Transverse colon (tissue), 3 donors: ENCODE measurements at regions not wholly inside any gene's neighbourhood (a gene's known extent, or its start where the extent isn't known, plus 50 kb on each side); places are given as distances from the start of the nearest gene placed in this dataset.

ENCODE experiments used
- EP300 ChIP-seq: sonication (generic); formaldehyde crosslinking; IDR thresholded peaks from one replicate; pipeline ENCODE4 v1.6.1; 2017; ENCODE audit warnings: antibody characterized with exemption, low read depth
- POLR2A ChIP-seq: fragments of 450-650 bp; IDR thresholded peaks from one replicate; pipeline ENCODE4 v1.6.1; 2016; ENCODE audit warnings: antibody characterized with exemption, mild to moderate bottlenecking, moderate library complexity
- TF ChIP-seq, protein P1 (sequence below), 5 experiments: fragments of 200-600 bp in 3 of 5; fragments of 450-650 bp in 2 of 5; sonication (generic) in 3 of 5; IDR thresholded peaks; 1 replicate in 2 of 5; 2 replicates in 3 of 5; pipeline ENCODE4 v1.5.1; 2016 to 2017; ENCODE audit warnings: antibody characterized with exemption in 5 of 5, inconsistent platforms in 3 of 5, mild to moderate bottlenecking in 2 of 5, moderate library complexity in 1 of 5

DNA sequence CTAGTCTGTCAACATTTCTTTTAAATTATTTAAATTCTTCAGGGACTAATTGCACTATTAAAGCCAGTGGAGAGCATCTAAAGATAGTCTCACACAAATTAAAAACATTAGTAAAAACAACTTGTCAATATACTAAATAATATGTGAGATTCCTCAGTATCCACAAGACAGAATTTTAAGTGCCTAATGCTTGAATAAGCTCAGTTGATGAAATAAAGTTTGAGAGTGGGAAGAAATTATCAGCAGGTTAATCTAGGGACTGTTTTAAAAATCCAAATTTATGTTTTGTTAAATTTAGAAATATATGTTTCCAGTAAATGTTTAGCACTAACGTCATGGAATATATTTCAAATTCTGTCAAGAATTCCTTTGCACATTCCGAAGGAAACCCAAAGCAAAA, 105.2 kb downstream of the SLC41A2 start:
- TF ChIP-seq, protein P1, sequence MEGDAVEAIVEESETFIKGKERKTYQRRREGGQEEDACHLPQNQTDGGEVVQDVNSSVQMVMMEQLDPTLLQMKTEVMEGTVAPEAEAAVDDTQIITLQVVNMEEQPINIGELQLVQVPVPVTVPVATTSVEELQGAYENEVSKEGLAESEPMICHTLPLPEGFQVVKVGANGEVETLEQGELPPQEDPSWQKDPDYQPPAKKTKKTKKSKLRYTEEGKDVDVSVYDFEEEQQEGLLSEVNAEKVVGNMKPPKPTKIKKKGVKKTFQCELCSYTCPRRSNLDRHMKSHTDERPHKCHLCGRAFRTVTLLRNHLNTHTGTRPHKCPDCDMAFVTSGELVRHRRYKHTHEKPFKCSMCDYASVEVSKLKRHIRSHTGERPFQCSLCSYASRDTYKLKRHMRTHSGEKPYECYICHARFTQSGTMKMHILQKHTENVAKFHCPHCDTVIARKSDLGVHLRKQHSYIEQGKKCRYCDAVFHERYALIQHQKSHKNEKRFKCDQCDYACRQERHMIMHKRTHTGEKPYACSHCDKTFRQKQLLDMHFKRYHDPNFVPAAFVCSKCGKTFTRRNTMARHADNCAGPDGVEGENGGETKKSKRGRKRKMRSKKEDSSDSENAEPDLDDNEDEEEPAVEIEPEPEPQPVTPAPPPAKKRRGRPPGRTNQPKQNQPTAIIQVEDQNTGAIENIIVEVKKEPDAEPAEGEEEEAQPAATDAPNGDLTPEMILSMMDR (IDR thresholded peaks at IDR 0.05), result no peak
- TF ChIP-seq POLR2A (no peak), EP300 (no peak)
